Heart left ventricle (tissue), 16 donors: ENCODE measurements at regions not wholly inside any gene's neighbourhood (a gene's known extent, or its start where the extent isn't known, plus 50 kb on each side); places are given as distances from the start of the nearest gene placed in this dataset.

Experiments
- ATAC-seq, 4 donors: fragments of 200-7000 bp; cut with Tn5 transposase; one replicate each; pipeline ENCODE4 v1.9.1; 2020 to 2022; ENCODE audit warnings: moderate library complexity in 4 of 4, mild to moderate bottlenecking in 3 of 4, moderate number of reproducible peaks in 1 of 4
- DNase-seq, 5 donors: peaks; one replicate each; pipeline ENCODE4 v3.0.0-alpha.2; 2020
- H3K27ac ChIP-seq, 12 donors: fragments of 200-600 bp; sonication (generic) in 4 of 12; one replicate each; pipeline versions ENCODE4 v1.5.0 to v1.8.0; 2016 to 2022; ENCODE audit warnings: mild to moderate bottlenecking in 2 of 12
- H3K27me3 ChIP-seq, 9 donors: fragments of 200-600 bp; sonication (generic) in 2 of 9; one replicate each; pipeline versions ENCODE4 v1.5.1 to v1.8.0; 2016 to 2022; ENCODE audit warnings: mild to moderate bottlenecking in 3 of 9
- H3K36me3 ChIP-seq, 9 donors: fragments of 200-600 bp; sonication (generic) in 2 of 9; one replicate each; pipeline versions ENCODE4 v1.5.0 to v1.8.0; 2018 to 2022; ENCODE audit warnings: mild to moderate bottlenecking in 2 of 9
- H3K4me1 ChIP-seq, 12 donors: fragments of 200-600 bp; sonication (generic) in 4 of 12; one replicate each; pipeline versions ENCODE4 v1.5.0 to v1.8.0; 2016 to 2022; ENCODE audit warnings: mild to moderate bottlenecking in 3 of 12
- H3K4me3 ChIP-seq, 12 donors: fragments of 200-600 bp; sonication (generic) in 4 of 12; one replicate each; pipeline versions ENCODE4 v1.5.0 to v1.8.0; 2017 to 2022; ENCODE audit warnings: mild to moderate bottlenecking in 9 of 12, moderate library complexity in 4 of 12
- H3K9me3 ChIP-seq, 12 donors: fragments of 200-600 bp; sonication (generic) in 4 of 12; one replicate each; pipeline versions ENCODE4 v1.5.0 to v1.8.0; 2016 to 2022; ENCODE audit warnings: mild to moderate bottlenecking in 1 of 12
- CTCF ChIP-seq, 12 donors: fragments of 200-600 bp; sonication (generic) in 4 of 12; IDR thresholded peaks; one replicate each; pipeline versions ENCODE4 v1.5.0 to v1.8.0; 2018 to 2022; ENCODE audit warnings: antibody characterized with exemption in 12 of 12, mild to moderate bottlenecking in 5 of 12
- POLR2A ChIP-seq, 2 donors: fragments of 450-650 bp; IDR thresholded peaks; one replicate each; pipeline ENCODE4 v1.6.1; 2017; ENCODE audit warnings: antibody characterized with exemption in 2 of 2, mild to moderate bottlenecking in 2 of 2, moderate library complexity in 2 of 2
- WGBS, 4 donors: extraction: QIAGEN DNeasy Blood & Tissue Kit in 2 of 4; methylation state at CpG; one replicate each; pipeline versions ENCODE4 v1.1.5 to v1.1.7; 2013 to 2018; 5-methylcytosine and 5-hydroxymethylcytosine counted together
- intact Hi-C, 10 donors: fragments of 100-400 bp; cut with DNase I; formaldehyde crosslinking; loops; one replicate each; pipeline versions ENCODE4 v1.11.1 to v1.14.2; 2022
- donor health status: ischemic (EF 13 %, LVEDD 7.1; RV severe dilation, severe dysfunction).
- donor health status: healthy with polysubstance abuse.
- donor health status: DM: no; HTN: yes; CAD: no.
- donor health status: DM: no; HTN: no; CAD: no.
- donor health status: ischemic (EF 25% LVEDD 6.9; RV normal size, moderate dysfunction).
- donor health status: ischemic (EF 25% LVEDD 5.7; RV mildly dilated, moderate dysfunction).
- donor health status: healthy.
- donor health status: DM: yes; HTN: yes; CAD: no.
- donor health status: ischemic (EF 35%, LVEDD 5.7; RV mildly dilated, moderate dysfunction).
- donor health status: nonischemic (EF 11% LVEDD 7.7; RV severe dilation, severe dysfunction).
- donor health status: DM: yes; HTN: yes; CAD: no.
- donor health status: PGD.
- donor health status: ischemic (EF 29% LVEDD 5.4; RV normal size, mild dysfunction).
- donor health status: nonischemic (EF 23%, LVEDD 6.1; RV moderate dilation, normal function).

- H3K4me3 ChIP-seq = no peak overlapping the region
- TF ChIP-seq CTCF (IDR thresholded peaks at IDR 0.05) (no peak), POLR2A (IDR thresholded peaks at IDR 0.05) (no peak)
- intact Hi-C loops = no loop called here
- no peak overlapping the region for H3K27ac ChIP-seq
- H3K4me1 ChIP-seq = peaks cover 0 to 3% (median 0%) of the 10 kb centered on the region in 12 donors
- WGBS, 4 donors = 81 to 91% (median 85%) methylated on average over 2 of the region's 2 CpGs
- ATAC-seq = no peak
- no peaks in the 10 kb centered on the region for H3K9me3 ChIP-seq
- no peaks in the 10 kb centered on the region for H3K27me3 ChIP-seq
- H3K36me3 ChIP-seq = no peaks in the 10 kb centered on the region
- DNase-seq = no peak
Measured at GRCh38 chr11:96714689-96715088, 324.9 kb downstream of the JRKL start.

GRCh38 chr11:96715208-96715607 lies 325.4 kb downstream of the JRKL start:
- DNase-seq = no peak
- intact Hi-C loops = no loop called here
- Histone ChIP-seq H3K4me1 (peaks cover 0 to 3% (median 0%) of the 10 kb centered on the region in 12 donors), H3K4me3 (no peak overlapping the region), H3K9me3 (no peaks in the 10 kb centered on the region), H3K27ac (no peak overlapping the region), H3K36me3 (no peaks in the 10 kb centered on the region), H3K27me3 (no peaks in the 10 kb centered on the region)
- ATAC-seq = no peak
- TF ChIP-seq CTCF (IDR thresholded peaks at IDR 0.05) = no peak
- no peak for TF ChIP-seq POLR2A (IDR thresholded peaks at IDR 0.05)
- 19 to 36% (median 32%) methylated on average over 3 of the region's 3 CpGs for WGBS, 4 donors

- intact Hi-C loops = no loop called here
- WGBS, 4 donors = 13 to 23% (median 17%) methylated on average over 1 of the region's 1 CpG
- no peak for DNase-seq
Measured at GRCh38 chr11:96736601-96737000, 346.8 kb downstream of the JRKL start.

DNA sequence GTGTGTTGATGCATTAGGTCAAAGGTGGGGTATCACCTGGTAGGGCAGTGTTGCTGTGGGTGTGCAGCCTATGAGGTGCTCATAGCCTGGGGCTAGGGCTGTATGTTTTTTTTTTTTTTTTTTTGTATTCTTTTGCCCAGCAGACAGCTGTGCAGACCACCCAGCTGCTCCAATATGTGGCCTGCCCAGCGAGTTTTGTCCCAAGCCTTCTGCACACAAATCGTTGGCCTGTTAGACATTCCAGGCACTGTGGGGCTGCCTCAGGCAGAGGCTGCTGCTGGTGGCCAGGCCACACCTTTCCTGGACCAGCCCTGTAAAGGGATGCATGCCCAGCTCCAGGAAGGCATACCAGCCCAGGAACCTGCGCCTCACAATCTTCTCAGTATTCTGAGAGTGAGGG lies 348.5 kb downstream of the JRKL start:
- peaks cover 0 to 7% (median 0%) of the 10 kb centered on the region in 12 donors for H3K9me3 ChIP-seq
- H3K36me3 ChIP-seq = no peaks in the 10 kb centered on the region
- peaks cover 0 to 10% (median 0%) of the 10 kb centered on the region in 12 donors for H3K4me1 ChIP-seq
- intact Hi-C loops = no loop called here
- ATAC-seq (no peak), DNase-seq (no peak)
- no peaks in the 10 kb centered on the region for H3K27me3 ChIP-seq
- TF ChIP-seq POLR2A (IDR thresholded peaks at IDR 0.05) (no peak), CTCF (IDR thresholded peaks at IDR 0.05) (no peak)
- H3K27ac ChIP-seq = no peak overlapping the region
- no peak overlapping the region for H3K4me3 ChIP-seq
- WGBS, 4 donors = 82 to 94% (median 88%) methylated on average over 3 of the region's 3 CpGs

More at GRCh38 chr11:96736601-96737000, 346.8 kb downstream of the JRKL start:
- no peak for ATAC-seq
- peaks cover 0 to 10% (median 0%) of the 10 kb centered on the region in 12 donors for H3K4me1 ChIP-seq
- no peak overlapping the region for H3K27ac ChIP-seq
- TF ChIP-seq POLR2A (IDR thresholded peaks at IDR 0.05) (no peak), CTCF (IDR thresholded peaks at IDR 0.05) (no peak)
- peaks cover 0 to 7% (median 0%) of the 10 kb centered on the region in 12 donors for H3K9me3 ChIP-seq
- H3K4me3 ChIP-seq = no peak overlapping the region
- H3K27me3 ChIP-seq = no peaks in the 10 kb centered on the region
- no peaks in the 10 kb centered on the region for H3K36me3 ChIP-seq
